GM12878 (cell line): ENCODE measurements at regions not wholly inside any gene's neighbourhood (a gene's known extent, or its start where the extent isn't known, plus 50 kb on each side); places are given as distances from the start of the nearest gene placed in this dataset.

Experiments used
- ATAC-seq: fragments of 200-7000 bp; cut with Tn5 transposase; 3 replicates; pipeline ENCODE4 v1.9.1; 2020; ENCODE audit warnings: mild to moderate bottlenecking, moderate library complexity
- BruUV-seq: library from RNA; stranded (reverse); fragments of 400-500 nt; replicated peaks from 2 replicates; lab custom pipeline; 2021; lab: Mats Ljungman, UMichigan
- CTCF ChIA-PET: fragments of 300-600 bp; sonication (Branson Sonifier 250); formaldehyde crosslinking; extraction: SDS; loops from one replicate; lab custom pipeline; 2021; ENCODE audit warnings: inconsistent platforms; lab: Yijun Ruan, JAX
- POLR2A ChIA-PET: fragments of 350-600 bp; formaldehyde crosslinking; extraction: SDS; loops from one replicate; lab custom pipeline; 2021; ENCODE audit warnings: inconsistent platforms; lab: Charles Lee
- RAD21 ChIA-PET: fragments of 300-600 bp; sonication (Branson Sonifier 250); formaldehyde crosslinking; loops from one replicate; lab custom pipeline; 2023; ENCODE audit warnings: antibody characterized with exemption; ENCODE audit not compliant: unreplicated experiment; lab: Charles Lee
- SMC1A ChIA-PET: fragments of 300-600 bp; sonication (Branson Sonifier 250); formaldehyde crosslinking; loops from one replicate; lab custom pipeline; 2023; ENCODE audit not compliant: unreplicated experiment, uncharacterized antibody; lab: Charles Lee
- DNase-seq: peaks from one replicate; pipeline ENCODE4 v3.0.0-alpha.2; 2011; ENCODE audit warnings: low read depth, low spot score
- FAIRE-seq: peaks from 3 replicates; lab custom pipeline; 2011; peaks lifted over from hg19 to GRCh38; lab: Jason Lieb, UNC
- H2AFZ ChIP-seq: 2 replicates; pipeline ENCODE4 v1.6.0; 2011; ENCODE audit warnings: low read depth, low read length, control low read depth; ENCODE audit not compliant: control insufficient read depth
- H3K27ac ChIP-seq: 2 replicates; pipeline ENCODE4 v1.5.1; 2011; ENCODE audit warnings: control low read depth; ENCODE audit not compliant: control insufficient read depth, insufficient read depth
- H3K27me3 ChIP-seq, 2 experiments: replicated peaks in 1 of 2; 2 replicates each; pipeline versions ENCODE4 v1.6.0 to v1.6.1; 2011; ENCODE audit warnings: low read length in 1 of 2; ENCODE audit not compliant: control insufficient read depth in 2 of 2, insufficient read depth in 2 of 2
- H3K36me3 ChIP-seq, 2 experiments: 2 replicates each; pipeline ENCODE4 v1.5.1; 2011; ENCODE audit warnings: low read length in 1 of 2; ENCODE audit not compliant: control insufficient read depth in 2 of 2, insufficient read depth in 2 of 2
- H3K4me1 ChIP-seq: 2 replicates; pipeline ENCODE4 v1.6.1; 2011; ENCODE audit warnings: mild to moderate bottlenecking, low read length, moderate library complexity, mixed read lengths; ENCODE audit not compliant: control insufficient read depth, insufficient read depth
- H3K4me2 ChIP-seq: 2 replicates; pipeline ENCODE4 v1.6.0; 2011; ENCODE audit warnings: control low read depth; ENCODE audit not compliant: control insufficient read depth, insufficient read depth
- H3K4me3 ChIP-seq: fragments of 200-600 bp; sonication (generic); 2 replicates; pipeline ENCODE4 v1.5.1; 2016
- H3K79me2 ChIP-seq: 2 replicates; pipeline ENCODE4 v1.6.0; 2011; ENCODE audit warnings: low read length; ENCODE audit not compliant: control insufficient read depth, insufficient read depth
- H3K9ac ChIP-seq: 2 replicates; pipeline ENCODE4 v1.8.0; 2011; ENCODE audit warnings: low read length, control low read depth, mixed read lengths; ENCODE audit not compliant: control insufficient read depth, insufficient read depth
- H3K9me3 ChIP-seq: replicated peaks from 3 replicates; pipeline ENCODE4 v1.5.1; 2011; ENCODE audit warnings: mild to moderate bottlenecking, low read length; ENCODE audit not compliant: control insufficient read depth, insufficient read depth
- H4K20me1 ChIP-seq: 2 replicates; pipeline ENCODE4 v1.6.0; 2011; ENCODE audit not compliant: control insufficient read depth, insufficient read depth
- NR2F1 ChIP-seq: fragments of 450-650 bp; conservative IDR thresholded peaks from 2 replicates; pipeline ENCODE4 v1.6.1; 2017; ENCODE audit warnings: mild to moderate bottlenecking
- SMARCA5 ChIP-seq: fragments of 450-650 bp; IDR thresholded peaks from 2 replicates; pipeline ENCODE4 v1.6.1; 2017; ENCODE audit warnings: mild to moderate bottlenecking
- ZNF384 ChIP-seq: IDR thresholded peaks from 2 replicates; pipeline ENCODE4 v1.6.1; 2012; ENCODE audit warnings: low read depth, mild to moderate bottlenecking, low read length, improper control_type of control experiment, borderline replicate concordance
- WGBS: methylation state at CpG from one replicate; pipeline ENCODE4 v1.1.6; 2016; ENCODE audit warnings: low lambda C conversion rate; ENCODE audit not compliant: insufficient replicate concordance, insufficient coverage; ENCODE audit errors: missing lambda C conversion rate; 5-methylcytosine and 5-hydroxymethylcytosine counted together
- in situ Hi-C: fragments of 300-500 bp; cut with MboI; formaldehyde crosslinking; loops from 9 replicates; pipeline ENCODE4 v1.14.3; 2018; ENCODE audit warnings: mixed read lengths
- intact Hi-C: fragments of 100-400 bp; cut with micrococcal nuclease; formaldehyde crosslinking; loops from one replicate; pipeline ENCODE4 v1.14.2; 2022; ENCODE audit not compliant: unreplicated experiment
- TF ChIP-seq, protein P1 (sequence below): fragments of 450-650 bp; formaldehyde crosslinking; IDR thresholded peaks from 2 replicates; pipeline ENCODE4 v1.4.0; 2022; ENCODE audit warnings: mild to moderate bottlenecking, moderate library complexity
- TF ChIP-seq, protein P2 (sequence below): fragments of 450-650 bp; IDR thresholded peaks from 2 replicates; pipeline ENCODE4 v1.6.1; 2016; ENCODE audit warnings: mild to moderate bottlenecking

- TF ChIP-seq ZNF384 = no peak
- TF ChIP-seq, protein P1, sequence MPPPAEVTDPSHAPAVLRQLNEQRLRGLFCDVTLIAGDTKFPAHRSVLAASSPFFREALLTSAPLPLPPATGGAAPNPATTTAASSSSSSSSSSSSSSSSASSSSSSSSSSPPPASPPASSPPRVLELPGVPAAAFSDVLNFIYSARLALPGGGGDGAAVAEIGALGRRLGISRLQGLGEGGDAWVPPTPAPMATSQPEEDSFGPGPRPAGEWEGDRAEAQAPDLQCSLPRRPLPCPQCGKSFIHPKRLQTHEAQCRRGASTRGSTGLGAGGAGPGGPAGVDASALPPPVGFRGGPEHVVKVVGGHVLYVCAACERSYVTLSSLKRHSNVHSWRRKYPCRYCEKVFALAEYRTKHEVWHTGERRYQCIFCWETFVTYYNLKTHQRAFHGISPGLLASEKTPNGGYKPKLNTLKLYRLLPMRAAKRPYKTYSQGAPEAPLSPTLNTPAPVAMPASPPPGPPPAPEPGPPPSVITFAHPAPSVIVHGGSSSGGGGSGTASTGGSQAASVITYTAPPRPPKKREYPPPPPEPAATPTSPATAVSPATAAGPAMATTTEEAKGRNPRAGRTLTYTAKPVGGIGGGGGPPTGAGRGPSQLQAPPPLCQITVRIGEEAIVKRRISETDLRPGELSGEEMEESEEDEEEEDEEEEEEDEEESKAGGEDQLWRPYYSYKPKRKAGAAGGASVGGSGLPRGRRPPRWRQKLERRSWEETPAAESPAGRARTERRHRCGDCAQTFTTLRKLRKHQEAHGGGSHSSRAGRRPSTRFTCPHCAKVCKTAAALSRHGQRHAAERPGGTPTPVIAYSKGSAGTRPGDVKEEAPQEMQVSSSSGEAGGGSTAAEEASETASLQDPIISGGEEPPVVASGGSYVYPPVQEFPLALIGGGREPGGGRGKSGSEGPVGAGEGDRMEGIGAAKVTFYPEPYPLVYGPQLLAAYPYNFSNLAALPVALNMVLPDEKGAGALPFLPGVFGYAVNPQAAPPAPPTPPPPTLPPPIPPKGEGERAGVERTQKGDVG = no peak
Measured at GRCh38 chr7:25647872-25648271, 419.6 kb upstream of the NPVF start (continued).

DNA sequence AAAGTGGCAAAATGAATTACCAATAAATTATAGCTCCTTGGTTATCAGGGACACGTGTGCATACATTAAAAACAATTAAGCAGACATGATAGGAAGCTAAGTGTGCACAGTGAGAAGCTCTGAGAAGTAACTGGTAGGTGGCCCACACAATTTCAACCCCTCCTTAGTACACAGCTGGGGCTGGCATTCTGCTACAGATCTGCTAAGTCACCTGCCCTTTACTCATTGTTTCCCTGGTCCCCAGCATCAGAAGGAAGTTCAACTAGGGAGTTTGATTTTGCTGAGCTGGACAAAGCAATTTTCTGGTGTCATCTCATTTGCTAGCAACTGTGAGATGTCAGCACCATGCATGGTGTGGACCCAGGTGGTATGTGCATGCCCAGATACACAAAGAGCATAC, 424.1 kb upstream of the NPVF start:
- H3K9me3 ChIP-seq = no peaks in the 10 kb centered on the region
- FAIRE-seq (no peak), ATAC-seq (no peak), DNase-seq (no peak)
- ChIA-PET CTCF (no interaction called here), SMC1A (no interaction called here), RAD21 (no interaction called here), POLR2A (no interaction called here)
- H3K27ac ChIP-seq = no peak overlapping the region
- H2AFZ ChIP-seq = no peak overlapping the region
- H3K4me1 ChIP-seq = no peaks in the 10 kb centered on the region
- H3K27me3 ChIP-seq = no peaks in the 10 kb centered on the region
- no peak overlapping the region for H3K4me3 ChIP-seq
- H3K79me2 ChIP-seq = no peaks in the 10 kb centered on the region
- H3K36me3 ChIP-seq = no peaks in the 10 kb centered on the region
- intact Hi-C loops (no loop called here), in situ Hi-C loops (no loop called here)
- 0% methylated on average over 1 of the region's 1 CpG for WGBS
- H3K9ac ChIP-seq = no peak overlapping the region
- H3K4me2 ChIP-seq = no peak overlapping the region
- no peaks in the 10 kb centered on the region for H4K20me1 ChIP-seq
- TF ChIP-seq NR2F1 = no peak
- TF ChIP-seq SMARCA5 = no peak
- TF ChIP-seq, protein P2, sequence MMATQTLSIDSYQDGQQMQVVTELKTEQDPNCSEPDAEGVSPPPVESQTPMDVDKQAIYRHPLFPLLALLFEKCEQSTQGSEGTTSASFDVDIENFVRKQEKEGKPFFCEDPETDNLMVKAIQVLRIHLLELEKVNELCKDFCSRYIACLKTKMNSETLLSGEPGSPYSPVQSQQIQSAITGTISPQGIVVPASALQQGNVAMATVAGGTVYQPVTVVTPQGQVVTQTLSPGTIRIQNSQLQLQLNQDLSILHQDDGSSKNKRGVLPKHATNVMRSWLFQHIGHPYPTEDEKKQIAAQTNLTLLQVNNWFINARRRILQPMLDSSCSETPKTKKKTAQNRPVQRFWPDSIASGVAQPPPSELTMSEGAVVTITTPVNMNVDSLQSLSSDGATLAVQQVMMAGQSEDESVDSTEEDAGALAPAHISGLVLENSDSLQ = no peak
- BruUV-seq = no TSS peak
